ENCODE measurements at regions not wholly inside any gene's neighbourhood (a gene's known extent, or its start where the extent isn't known, plus 50 kb on each side); places are given as distances from the start of the nearest gene placed in this dataset.
"Not testable (repeated sequence)": the region's sequence is repeated elsewhere in the genome, so short reads cannot be mapped to it uniquely, and the experiment has no call there.

GRCh38 chr14:45757655-45758054 lies 504.7 kb upstream of the MIS18BP1 start:
- H3K27me3 ChIP-seq = no peaks in the 10 kb centered on the region
- H3K27ac ChIP-seq = no peak overlapping the region
- H3K4me1 ChIP-seq (ENCODE audit: insufficient read depth) = no peaks in the 10 kb centered on the region
- no peaks in the 10 kb centered on the region for H3K9me3 ChIP-seq
- intact Hi-C loops (cut with DNase I) = no loop called here
- no peak for TF ChIP-seq EP300 (IDR thresholded peaks at IDR 0.05)
- TF ChIP-seq CTCF (IDR thresholded peaks at IDR 0.05) = no peak
- no peak for TF ChIP-seq POLR2A (IDR thresholded peaks at IDR 0.05)
- WGBS, 3 donors = 66 to 75% (median 66%) methylated on average over 4 of the region's 4 CpGs
- no peak for DNase-seq
- H3K4me3 ChIP-seq = no peak overlapping the region
- H3K36me3 ChIP-seq = no peaks in the 10 kb centered on the region

GRCh38 chr14:45756412-45756811 lies 503.4 kb upstream of the MIS18BP1 start:
- H3K9me3 ChIP-seq; H3K27ac ChIP-seq; H3K27me3 ChIP-seq; H3K4me3 ChIP-seq; DNase-seq; H3K36me3 ChIP-seq; intact Hi-C loops (cut with DNase I); H3K4me1 ChIP-seq (ENCODE audit: insufficient read depth): not testable (repeated sequence)
- 93 to 98% (median 98%) methylated on average over 2 of the region's 2 CpGs for WGBS, 3 donors

DNA sequence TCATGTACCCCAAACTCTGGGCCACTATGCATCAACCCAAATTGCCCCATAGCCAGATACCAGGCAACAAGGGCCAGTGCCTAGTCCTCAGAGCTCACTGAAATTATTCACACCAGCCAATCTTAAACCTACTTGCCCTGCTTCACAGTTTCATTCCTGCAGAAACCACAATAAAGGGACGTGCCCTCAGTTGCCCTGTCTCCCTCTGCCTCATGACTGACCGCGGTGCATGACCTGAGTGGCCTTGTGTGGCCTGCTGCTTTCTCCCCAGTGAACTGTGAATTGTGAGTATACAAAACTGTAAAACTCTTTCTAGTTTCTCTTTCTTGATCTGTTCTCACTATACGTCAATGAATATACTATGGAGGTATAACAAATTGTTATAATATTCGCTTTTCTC lies 490.9 kb upstream of the MIS18BP1 start:
- no peaks in the 10 kb centered on the region for H3K9me3 ChIP-seq
- no peak overlapping the region for H3K4me3 ChIP-seq
- no peaks in the 10 kb centered on the region for H3K27me3 ChIP-seq
- no peak for DNase-seq
- H3K27ac ChIP-seq = no peak overlapping the region
- H3K36me3 ChIP-seq = no peaks in the 10 kb centered on the region
- H3K4me1 ChIP-seq (ENCODE audit: insufficient read depth) = no peaks in the 10 kb centered on the region
- intact Hi-C loops (cut with DNase I) = no loop called here
- WGBS, 3 donors = 85 to 88% (median 88%) methylated on average over 5 of the region's 5 CpGs
- TF ChIP-seq CTCF (IDR thresholded peaks at IDR 0.05) (no peak), EP300 (IDR thresholded peaks at IDR 0.05) (no peak)

DNA sequence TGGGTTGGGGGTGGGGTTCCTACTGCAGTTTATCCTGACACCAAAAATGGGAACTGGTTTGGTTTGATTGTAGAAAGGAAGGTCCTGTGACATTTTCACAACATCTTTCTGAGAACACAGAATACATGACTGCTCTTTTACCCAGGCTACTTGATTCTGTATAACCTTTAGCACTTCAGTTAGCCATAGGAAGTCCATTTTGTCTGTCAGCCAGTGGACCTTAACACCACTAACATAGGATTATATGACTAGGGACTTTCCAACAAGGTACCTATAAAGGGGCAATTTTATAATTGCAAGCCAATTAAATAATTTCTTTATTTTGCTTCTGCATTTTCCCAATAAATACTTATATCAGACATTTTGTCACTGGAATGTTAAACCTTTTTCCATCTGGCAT lies 489.2 kb upstream of the MIS18BP1 start:
- Histone ChIP-seq H3K27ac (no peak overlapping the region), H3K36me3 (no peaks in the 10 kb centered on the region), H3K9me3 (no peaks in the 10 kb centered on the region), H3K27me3 (no peaks in the 10 kb centered on the region), H3K4me1 (ENCODE audit: insufficient read depth) (no peaks in the 10 kb centered on the region), H3K4me3 (no peak overlapping the region)
- intact Hi-C loops (cut with DNase I) = no loop called here
- no peak for DNase-seq
- TF ChIP-seq EP300 (IDR thresholded peaks at IDR 0.05) (no peak), CTCF (IDR thresholded peaks at IDR 0.05) (no peak), POLR2A (IDR thresholded peaks at IDR 0.05) (no peak)

DNA sequence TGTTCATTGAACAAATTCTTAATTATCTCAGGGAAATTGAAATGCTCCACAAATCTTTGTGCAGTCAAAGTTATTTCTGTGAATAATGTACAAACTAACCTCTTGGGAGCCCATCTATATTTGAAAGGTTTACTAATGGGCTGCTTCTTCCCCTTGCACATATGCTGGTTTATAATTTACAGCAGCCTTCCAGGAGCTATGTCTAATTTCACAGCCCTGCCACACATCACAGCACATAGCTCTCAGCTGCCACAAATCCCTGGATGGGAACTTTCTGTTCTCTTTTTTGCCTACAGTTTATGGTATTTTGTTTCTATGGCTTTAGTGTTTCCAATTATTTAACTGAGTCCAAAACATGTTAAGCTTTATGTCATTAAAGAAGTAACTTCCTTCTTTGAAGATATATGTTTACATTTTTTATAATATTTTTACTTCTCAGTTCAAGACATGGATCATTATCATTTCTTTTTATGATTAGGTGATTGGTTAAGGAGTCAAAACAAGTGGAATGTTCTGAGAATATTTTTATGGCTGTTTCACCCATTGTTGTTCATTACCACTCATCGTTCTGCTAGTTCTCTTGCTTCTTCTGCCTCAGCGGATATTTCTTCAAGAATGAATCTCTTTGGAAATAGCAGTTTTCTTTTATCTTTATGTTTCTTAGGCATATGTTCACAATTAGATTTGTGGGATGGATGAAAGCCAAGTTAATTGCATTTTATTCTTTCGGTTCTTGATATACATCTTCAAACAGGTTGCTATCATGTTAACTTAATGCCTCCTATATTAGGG lies 475.6 kb upstream of the MIS18BP1 start:
- no peak overlapping the region for H3K4me3 ChIP-seq
- no peak for TF ChIP-seq CTCF (IDR thresholded peaks at IDR 0.05)
- no peak for TF ChIP-seq EP300 (IDR thresholded peaks at IDR 0.05)
- no peak for TF ChIP-seq POLR2A (IDR thresholded peaks at IDR 0.05)
- intact Hi-C loops (cut with DNase I) = no loop called here
- H3K36me3 ChIP-seq = no peaks in the 10 kb centered on the region
- no peak for DNase-seq
- no peak overlapping the region for H3K27ac ChIP-seq
- no peaks in the 10 kb centered on the region for H3K4me1 ChIP-seq (ENCODE audit: insufficient read depth)
- no peaks in the 10 kb centered on the region for H3K27me3 ChIP-seq
- no peaks in the 10 kb centered on the region for H3K9me3 ChIP-seq
- 33 to 38% (median 36%) methylated on average over 3 of the region's 3 CpGs for WGBS, 3 donors

Measured in ovary (tissue), 7 donors.